ENCODE measurements at regions not wholly inside any gene's neighbourhood (a gene's known extent, or its start where the extent isn't known, plus 50 kb on each side); places are given as distances from the start of the nearest gene placed in this dataset.
"Not testable (repeated sequence)": the region's sequence is repeated elsewhere in the genome, so short reads cannot be mapped to it uniquely, and the experiment has no call there.

DNA sequence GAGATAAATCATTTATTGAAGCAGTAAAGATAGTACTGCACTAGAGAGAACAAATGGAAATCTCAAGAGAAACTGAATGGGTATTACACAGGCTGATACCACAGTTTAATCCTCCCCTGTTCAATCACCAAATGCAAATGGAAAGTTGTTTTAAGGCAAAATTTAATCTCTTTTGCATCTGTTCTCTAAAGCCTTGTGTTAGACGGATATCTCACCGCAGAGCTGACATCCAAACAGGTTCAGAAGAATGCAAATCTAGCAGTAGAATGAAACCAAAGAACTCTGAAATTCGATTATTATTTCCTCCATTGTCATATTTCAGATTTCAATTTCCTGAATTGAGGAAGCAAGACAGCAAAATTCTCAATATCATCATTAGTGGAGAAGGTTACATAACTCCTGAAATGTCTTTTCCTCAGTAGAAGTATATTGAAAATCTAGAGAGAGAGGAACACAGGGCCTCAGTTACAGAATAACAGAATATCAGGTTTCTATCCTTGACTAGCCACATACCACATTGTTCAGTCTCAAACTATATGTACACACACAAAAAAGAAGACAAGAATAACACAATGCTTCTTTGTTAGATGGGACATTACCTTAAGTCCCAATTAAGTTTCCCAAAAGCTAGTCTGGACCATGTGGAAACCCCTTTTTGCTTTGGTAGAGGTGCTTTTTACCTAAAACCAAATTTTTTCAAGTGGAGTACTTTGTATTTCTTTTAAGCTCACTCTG, 94.1 kb upstream of the BANK1 start:
- Histone ChIP-seq H3K27me3 (ENCODE audit: low read depth) (no peaks in the 10 kb centered on the region), H3K4me1 (peaks cover 38% of the 10 kb centered on the region), H3K36me3 (replicated peaks) (no peaks in the 10 kb centered on the region), H3K4me3 (no peak overlapping the region), H3K9me3 (no peaks in the 10 kb centered on the region)
- peak in 1 of 2 experiments; percentile 62 for DNase-seq (ENCODE audit: low spot score in 2 of 2)
- in situ Hi-C loops (cut with MboI; ENCODE audit: low sequenced_read_pairs) = no loop called here

DNA sequence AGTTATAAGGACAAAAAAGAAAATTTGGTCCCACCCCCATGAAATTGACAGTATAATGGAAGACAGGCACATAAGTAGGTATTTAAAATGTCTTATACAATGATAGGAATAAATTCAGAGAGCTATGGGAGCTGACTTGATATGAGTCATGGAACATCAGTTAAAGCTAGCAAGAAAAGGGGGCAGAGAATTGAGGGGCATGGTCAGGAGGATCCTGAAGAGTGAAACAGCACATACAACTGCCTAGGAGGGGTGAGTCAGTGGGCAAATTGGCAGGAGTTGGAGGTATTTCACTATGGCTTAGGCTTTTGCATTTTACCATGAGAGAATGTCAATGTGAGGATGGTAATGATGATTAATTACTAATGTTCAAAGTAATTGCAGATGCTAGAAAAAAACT, 95.4 kb upstream of the BANK1 start:
- no peaks in the 10 kb centered on the region for H3K27me3 ChIP-seq (ENCODE audit: low read depth)
- no peaks in the 10 kb centered on the region for H3K36me3 ChIP-seq (replicated peaks)
- DNase-seq (ENCODE audit: low spot score in 2 of 2) = no peak
- in situ Hi-C loops (cut with MboI; ENCODE audit: low sequenced_read_pairs) = no loop called here
- H3K9me3 ChIP-seq = no peaks in the 10 kb centered on the region
- H3K4me3 ChIP-seq = no peak overlapping the region
- peaks cover 29% of the 10 kb centered on the region for H3K4me1 ChIP-seq

DNA sequence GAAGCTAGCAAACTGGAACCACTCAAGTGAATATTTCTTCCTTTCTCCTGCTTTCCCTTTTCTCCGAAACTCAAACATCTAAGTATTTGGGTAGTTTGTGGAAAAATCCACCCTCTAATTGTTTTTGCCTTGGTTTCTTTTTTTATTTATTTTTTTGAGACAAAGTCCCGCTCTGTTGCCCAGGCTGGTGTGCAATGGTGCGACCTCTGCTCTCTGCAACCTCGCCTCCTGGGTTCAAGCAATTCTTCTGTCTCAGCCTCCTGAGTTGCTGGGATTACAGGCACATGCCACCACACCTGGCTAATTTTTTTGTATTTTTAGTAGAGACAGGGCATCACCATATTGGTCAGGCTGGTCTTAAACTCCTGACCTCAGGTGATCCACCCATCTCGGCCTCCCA, 96.1 kb upstream of the BANK1 start:
- peaks cover 27% of the 10 kb centered on the region for H3K4me1 ChIP-seq
- H3K9me3 ChIP-seq; H3K4me3 ChIP-seq; H3K36me3 ChIP-seq (replicated peaks); DNase-seq (ENCODE audit: low spot score in 2 of 2); H3K27me3 ChIP-seq (ENCODE audit: low read depth); in situ Hi-C loops (cut with MboI; ENCODE audit: low sequenced_read_pairs): not testable (repeated sequence)

- in situ Hi-C loops (cut with MboI; ENCODE audit: low sequenced_read_pairs) = no loop called here
- Histone ChIP-seq H3K4me1 (peaks cover 22% of the 10 kb centered on the region), H3K36me3 (replicated peaks) (no peaks in the 10 kb centered on the region), H3K27me3 (ENCODE audit: low read depth) (no peaks in the 10 kb centered on the region), H3K4me3 (no peak overlapping the region), H3K9me3 (no peaks in the 10 kb centered on the region)
- peak in 1 of 2 experiments; percentile 29 for DNase-seq (ENCODE audit: low spot score in 2 of 2)
Observed at GRCh38 chr4:101693842-101694398, 96.6 kb upstream of the BANK1 start.

DNA sequence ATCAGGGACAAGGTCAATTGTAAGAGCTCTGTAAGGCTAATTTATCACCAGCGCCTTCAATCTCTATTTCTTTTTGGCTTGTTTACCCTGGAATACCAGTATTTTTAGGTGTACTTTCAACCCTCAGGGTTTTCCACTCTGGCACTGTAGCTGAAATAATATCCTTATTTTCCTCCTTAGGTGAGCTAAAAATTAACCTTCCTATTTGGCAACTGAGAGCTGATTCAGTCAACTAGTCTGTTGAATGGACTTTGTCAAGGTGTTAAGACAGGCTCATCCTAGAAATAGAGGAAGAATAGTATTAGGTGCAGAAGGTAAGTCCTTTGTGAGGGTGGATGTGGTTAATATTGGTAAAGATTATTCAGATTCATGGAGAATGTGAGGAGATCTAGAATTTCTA, 101.3 kb upstream of the BANK1 start:
- Histone ChIP-seq H3K9me3 (no peaks in the 10 kb centered on the region), H3K36me3 (replicated peaks) (no peaks in the 10 kb centered on the region), H3K4me3 (no peak overlapping the region), H3K4me1 (peaks cover 6% of the 10 kb centered on the region), H3K27me3 (ENCODE audit: low read depth) (no peaks in the 10 kb centered on the region)
- in situ Hi-C loops (cut with MboI; ENCODE audit: low sequenced_read_pairs) = no loop called here
- DNase-seq (ENCODE audit: low spot score in 2 of 2) = no peak

- no peaks in the 10 kb centered on the region for H3K27me3 ChIP-seq (ENCODE audit: low read depth)
- no peak overlapping the region for H3K4me3 ChIP-seq
- H3K9me3 ChIP-seq = no peaks in the 10 kb centered on the region
- H3K4me1 ChIP-seq = no peaks in the 10 kb centered on the region
- in situ Hi-C loops (cut with MboI; ENCODE audit: low sequenced_read_pairs) = no loop called here
- DNase-seq (ENCODE audit: low spot score in 2 of 2) = no peak
- H3K36me3 ChIP-seq (replicated peaks) = no peaks in the 10 kb centered on the region
Observed at GRCh38 chr4:101685126-101685525, 105.4 kb upstream of the BANK1 start.

- Histone ChIP-seq H3K4me1 (no peaks in the 10 kb centered on the region), H3K9me3 (no peaks in the 10 kb centered on the region), H3K36me3 (replicated peaks) (no peaks in the 10 kb centered on the region), H3K4me3 (no peak overlapping the region), H3K27me3 (ENCODE audit: low read depth) (no peaks in the 10 kb centered on the region)
- no peak for DNase-seq (ENCODE audit: low spot score in 2 of 2)
- in situ Hi-C loops (cut with MboI; ENCODE audit: low sequenced_read_pairs) = no loop called here
Observed at GRCh38 chr4:101682946-101683345, 107.6 kb upstream of the BANK1 start.

- no peaks in the 10 kb centered on the region for H3K36me3 ChIP-seq (replicated peaks)
- no peaks in the 10 kb centered on the region for H3K4me1 ChIP-seq
- no peak overlapping the region for H3K4me3 ChIP-seq
- no peaks in the 10 kb centered on the region for H3K9me3 ChIP-seq
- no peaks in the 10 kb centered on the region for H3K27me3 ChIP-seq (ENCODE audit: low read depth)
- in situ Hi-C loops (cut with MboI; ENCODE audit: low sequenced_read_pairs) = no loop called here
- no peak for DNase-seq (ENCODE audit: low spot score in 2 of 2)
Observed at GRCh38 chr4:101678180-101678579, 112.3 kb upstream of the BANK1 start.

DNA sequence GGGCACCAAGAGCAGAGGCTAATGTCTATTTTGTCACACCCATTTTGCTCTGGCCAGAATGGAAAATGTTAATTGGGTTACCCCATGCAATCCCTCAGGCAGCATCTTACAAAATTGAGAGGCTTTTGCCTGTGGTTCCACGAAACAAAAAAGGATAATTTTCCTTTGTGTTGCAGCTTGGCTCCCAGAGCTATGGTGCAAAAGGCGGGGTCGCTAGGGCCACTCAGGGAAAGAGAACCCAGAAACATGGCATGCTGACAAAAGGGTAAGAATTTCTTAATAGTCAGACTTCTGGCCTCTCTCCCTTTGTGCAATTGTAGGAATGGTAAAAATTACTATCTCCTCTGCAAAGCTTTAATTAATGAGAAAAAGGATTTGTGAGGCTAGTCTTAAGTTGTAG, 119.6 kb upstream of the BANK1 start:
- in situ Hi-C loops (cut with MboI; ENCODE audit: low sequenced_read_pairs) = no loop called here

GRCh38 chr4:101670370-101670769, 120.2 kb upstream of the BANK1 start:
- in situ Hi-C loops (cut with MboI; ENCODE audit: low sequenced_read_pairs) = no loop called here
- H3K9me3 ChIP-seq = no peaks in the 10 kb centered on the region; the same call in 1 of the 2 replicates
- no peak overlapping the region for H3K4me3 ChIP-seq
- DNase-seq (ENCODE audit: low spot score in 2 of 2) = no peak
- H3K27me3 ChIP-seq (ENCODE audit: low read depth) = no peaks in the 10 kb centered on the region
- H3K36me3 ChIP-seq (replicated peaks) = no peaks in the 10 kb centered on the region
- 0 out of 2 replicates have a peak, but pooled peaks cover 2% of the 10 kb centered on the region for H3K4me1 ChIP-seq

More for the DNA sequence above, 119.6 kb upstream of the BANK1 start:
- H3K4me3 ChIP-seq = no peak overlapping the region
- no peaks in the 10 kb centered on the region for H3K27me3 ChIP-seq (ENCODE audit: low read depth)
- DNase-seq (ENCODE audit: low spot score in 2 of 2) = no peak
- H3K4me1 ChIP-seq = 0 out of 2 replicates have a peak, but pooled peaks cover 2% of the 10 kb centered on the region
- no peaks in the 10 kb centered on the region for H3K36me3 ChIP-seq (replicated peaks)
- no peaks in the 10 kb centered on the region; the same call in 1 of the 2 replicates for H3K9me3 ChIP-seq

DNA sequence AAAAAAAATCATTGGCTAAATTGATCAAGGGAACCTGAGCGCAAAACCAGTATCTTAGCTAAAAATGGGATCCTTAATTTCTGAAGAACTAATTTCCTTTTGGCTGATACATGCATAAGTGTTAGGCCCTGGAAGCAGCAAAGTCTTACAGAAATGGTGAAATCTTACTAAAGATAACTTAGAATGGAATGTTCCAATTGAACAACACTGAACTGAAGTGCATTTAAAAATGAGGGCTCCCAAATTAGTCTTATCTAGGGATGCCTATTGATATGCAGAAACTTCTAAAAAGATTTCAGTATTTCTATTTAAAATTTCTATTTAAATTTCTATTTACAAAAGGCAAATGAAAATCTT, 120.7 kb upstream of the BANK1 start:
- no peak for DNase-seq (ENCODE audit: low spot score in 2 of 2)
- 0 out of 2 replicates have a peak, but pooled peaks cover 2% of the 10 kb centered on the region for H3K4me1 ChIP-seq
- H3K9me3 ChIP-seq = no peaks in the 10 kb centered on the region; the same call in 1 of the 2 replicates
- H3K36me3 ChIP-seq (replicated peaks) = no peaks in the 10 kb centered on the region
- no peaks in the 10 kb centered on the region for H3K27me3 ChIP-seq (ENCODE audit: low read depth)
- in situ Hi-C loops (cut with MboI; ENCODE audit: low sequenced_read_pairs) = no loop called here
- no peak overlapping the region for H3K4me3 ChIP-seq

DNA sequence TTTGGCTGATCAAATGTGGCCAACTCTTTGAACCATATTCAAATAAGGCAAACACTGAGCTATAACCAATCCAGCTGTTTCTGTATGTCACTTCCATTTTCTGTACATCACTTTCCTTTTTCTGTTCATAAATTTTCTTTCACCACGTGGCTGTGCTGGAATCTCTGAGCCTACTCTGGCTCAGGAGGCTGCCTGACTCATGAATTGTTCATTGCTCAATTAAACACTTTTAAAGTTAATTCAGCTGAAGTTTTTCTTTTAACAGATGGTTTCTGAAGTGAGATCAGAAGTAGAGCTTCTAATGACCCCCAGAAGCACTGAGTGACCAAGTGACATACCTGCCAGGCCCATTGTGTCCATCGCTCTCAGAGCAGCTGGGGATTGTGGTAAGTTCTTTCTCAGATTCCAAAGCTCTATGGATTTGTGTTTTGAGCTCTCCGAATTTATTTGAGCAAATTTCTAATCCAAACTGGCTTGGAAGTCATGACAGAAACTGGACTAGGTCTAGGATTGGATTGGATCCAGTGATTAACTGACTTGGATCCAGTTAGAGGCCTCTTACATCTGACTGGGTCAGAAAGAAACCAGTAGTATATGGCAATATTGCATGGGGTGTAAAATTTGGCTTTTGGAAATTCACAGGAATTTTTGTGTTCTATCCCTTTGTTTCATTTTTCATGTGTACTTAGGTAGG, 121.2 kb upstream of the BANK1 start:
- 0 out of 2 replicates have a peak, but pooled peaks cover 2% of the 10 kb centered on the region for H3K4me1 ChIP-seq
- H3K4me3 ChIP-seq = no peak overlapping the region
- no peaks in the 10 kb centered on the region for H3K36me3 ChIP-seq (replicated peaks)
- in situ Hi-C loops (cut with MboI; ENCODE audit: low sequenced_read_pairs) = no loop called here
- no peaks in the 10 kb centered on the region for H3K27me3 ChIP-seq (ENCODE audit: low read depth)
- DNase-seq (ENCODE audit: low spot score in 2 of 2) = no peak
- no peaks in the 10 kb centered on the region; the same call in 1 of the 2 replicates for H3K9me3 ChIP-seq

- Histone ChIP-seq H3K36me3 (replicated peaks) (no peaks in the 10 kb centered on the region), H3K27me3 (ENCODE audit: low read depth) (no peaks in the 10 kb centered on the region), H3K4me3 (no peak overlapping the region), H3K9me3 (no peaks in the 10 kb centered on the region; the same call in 1 of the 2 replicates), H3K4me1 (0 out of 2 replicates have a peak, but pooled peaks cover 2% of the 10 kb centered on the region)
- DNase-seq (ENCODE audit: low spot score in 2 of 2) = no peak
- in situ Hi-C loops (cut with MboI; ENCODE audit: low sequenced_read_pairs) = no loop called here
Observed at GRCh38 chr4:101667348-101667747, 123.2 kb upstream of the BANK1 start.

- H3K36me3 ChIP-seq (replicated peaks) = no peaks in the 10 kb centered on the region
- no peaks in the 10 kb centered on the region for H3K9me3 ChIP-seq
- in situ Hi-C loops (cut with MboI; ENCODE audit: low sequenced_read_pairs) = no loop called here
- no peak overlapping the region for H3K4me3 ChIP-seq
- no peaks in the 10 kb centered on the region for H3K4me1 ChIP-seq
- DNase-seq (ENCODE audit: low spot score in 2 of 2) = no peak
- H3K27me3 ChIP-seq (ENCODE audit: low read depth) = no peaks in the 10 kb centered on the region
Observed at GRCh38 chr4:101660607-101661006, 129.9 kb upstream of the BANK1 start.
